Hepatocyte (in vitro differentiated cells): ENCODE measurements at regions not wholly inside any gene's neighbourhood (a gene's known extent, or its start where the extent isn't known, plus 50 kb on each side); places are given as distances from the start of the nearest gene placed in this dataset.
"Not testable (repeated sequence)": the region's sequence is repeated elsewhere in the genome, so short reads cannot be mapped to it uniquely, and the experiment has no call there.

ENCODE experiments used
- DNase-seq: peaks from one replicate; pipeline ENCODE4 v3.0.0-alpha.2; 2016; ENCODE audit warnings: low spot score
- H2AFZ ChIP-seq: fragments of 200-600 bp; sonication (generic); 2 replicates; pipeline ENCODE4 v1.6.0; 2016; ENCODE audit warnings: antibody characterized with exemption, mild to moderate bottlenecking
- H3K27ac ChIP-seq: fragments of 200-600 bp; sonication (generic); 2 replicates; pipeline ENCODE4 v1.5.1; 2016; ENCODE audit warnings: mild to moderate bottlenecking
- H3K27me3 ChIP-seq: fragments of 200-600 bp; sonication (generic); 2 replicates; pipeline ENCODE4 v1.6.1; 2016
- H3K36me3 ChIP-seq: fragments of 200-600 bp; sonication (generic); replicated peaks from 2 replicates; pipeline ENCODE4 v1.5.1; 2016; ENCODE audit warnings: low read depth; ENCODE audit not compliant: insufficient read depth
- H3K4me1 ChIP-seq: fragments of 200-600 bp; sonication (generic); 2 replicates; pipeline ENCODE4 v1.5.1; 2016; ENCODE audit warnings: mild to moderate bottlenecking, moderate library complexity; ENCODE audit not compliant: insufficient read depth
- H3K4me2 ChIP-seq: fragments of 200-600 bp; sonication (generic); 2 replicates; pipeline ENCODE4 v1.6.0; 2016
- H3K4me3 ChIP-seq: fragments of 200-600 bp; sonication (generic); 2 replicates; pipeline ENCODE4 v1.5.1; 2016; ENCODE audit warnings: mild to moderate bottlenecking
- H3K79me2 ChIP-seq: fragments of 200-600 bp; sonication (generic); 2 replicates; pipeline ENCODE4 v1.6.0; 2017; ENCODE audit warnings: mild to moderate bottlenecking
- H3K9me2 ChIP-seq: fragments of 200-600 bp; sonication (generic); replicated peaks from 2 replicates; pipeline ENCODE4 v1.6.0; 2017; ENCODE audit warnings: mild to moderate bottlenecking; ENCODE audit not compliant: insufficient read depth
- H3K9me3 ChIP-seq: fragments of 200-600 bp; sonication (generic); 2 replicates; pipeline ENCODE4 v1.5.1; 2016; ENCODE audit warnings: low read depth, mild to moderate bottlenecking
- H4K20me1 ChIP-seq: fragments of 200-600 bp; sonication (generic); 2 replicates; pipeline ENCODE4 v1.6.0; 2016; ENCODE audit warnings: mild to moderate bottlenecking; ENCODE audit not compliant: insufficient read depth, poor library complexity, severe bottlenecking
- CTCF ChIP-seq: fragments of 200-600 bp; sonication (generic); IDR thresholded peaks from 2 replicates; pipeline ENCODE4 v1.5.1; 2016; ENCODE audit warnings: antibody characterized with exemption, mild to moderate bottlenecking; ENCODE audit not compliant: poor library complexity
- EZH2 ChIP-seq: fragments of 200-600 bp; sonication (generic); IDR thresholded peaks from 2 replicates; pipeline ENCODE4 v1.6.1; 2016; ENCODE audit warnings: antibody characterized with exemption, mild to moderate bottlenecking, borderline replicate concordance
- EZH2phosphoT487 ChIP-seq: fragments of 200-600 bp; sonication (generic); IDR thresholded peaks from one replicate; pipeline ENCODE4 v1.6.1; 2018; ENCODE audit warnings: antibody characterized with exemption, mild to moderate bottlenecking, low read depth, moderate library complexity; ENCODE audit not compliant: unreplicated experiment, severe bottlenecking
- WGBS: methylation state at CpG from one replicate; pipeline ENCODE4 v1.1.6; 2016; ENCODE audit warnings: low lambda C conversion rate; ENCODE audit errors: missing lambda C conversion rate; 5-methylcytosine and 5-hydroxymethylcytosine counted together

GRCh38 chr21:15295875-15296274, 231.1 kb upstream of the NRIP1 start:
- WGBS, result 90% methylated on average over 2 of the region's 2 CpGs
- no peaks in the 10 kb centered on the region for H3K9me3 ChIP-seq
- H3K4me1 ChIP-seq, result peaks cover 16% of the 10 kb centered on the region
- H3K9me2 ChIP-seq, result no peaks in the 10 kb centered on the region
- no peaks in the 10 kb centered on the region for H3K79me2 ChIP-seq
- H3K36me3 ChIP-seq, result no peaks in the 10 kb centered on the region
- TF ChIP-seq EZH2phosphoT487 (no peak), EZH2 (no peak), CTCF (no peak)
- H2AFZ ChIP-seq, result no peak overlapping the region
- H3K27ac ChIP-seq, result no peak overlapping the region
- no peak for DNase-seq
- no peak overlapping the region for H3K4me2 ChIP-seq
- no peaks in the 10 kb centered on the region for H4K20me1 ChIP-seq
- no peak overlapping the region for H3K4me3 ChIP-seq
- no peaks in the 10 kb centered on the region for H3K27me3 ChIP-seq

- no peak overlapping the region for H3K27ac ChIP-seq
- H3K4me1 ChIP-seq, result peaks cover 8% of the 10 kb centered on the region
- no peaks in the 10 kb centered on the region for H3K36me3 ChIP-seq
- no peak overlapping the region for H3K4me2 ChIP-seq
- H2AFZ ChIP-seq, result no peak overlapping the region
- H3K9me2 ChIP-seq, result no peaks in the 10 kb centered on the region
- H3K79me2 ChIP-seq, result no peaks in the 10 kb centered on the region
- no peaks in the 10 kb centered on the region for H4K20me1 ChIP-seq
- no peaks in the 10 kb centered on the region for H3K9me3 ChIP-seq
- no peak for DNase-seq
- H3K4me3 ChIP-seq, result no peak overlapping the region
- TF ChIP-seq EZH2phosphoT487, result no peak
- no peak for TF ChIP-seq EZH2
- TF ChIP-seq CTCF, result no peak
- no peaks in the 10 kb centered on the region for H3K27me3 ChIP-seq
Measured at GRCh38 chr21:15297824-15298223, 233.0 kb upstream of the NRIP1 start.

- Histone ChIP-seq H3K4me3 (no peak overlapping the region), H3K9me2 (no peaks in the 10 kb centered on the region), H3K9me3 (no peaks in the 10 kb centered on the region), H3K27ac (no peak overlapping the region), H2AFZ (no peak overlapping the region), H3K36me3 (no peaks in the 10 kb centered on the region), H4K20me1 (no peaks in the 10 kb centered on the region), H3K4me2 (no peak overlapping the region), H3K4me1 (peaks cover 5% of the 10 kb centered on the region), H3K27me3 (no peaks in the 10 kb centered on the region), H3K79me2 (no peaks in the 10 kb centered on the region)
- no peak for DNase-seq
- TF ChIP-seq CTCF (no peak), EZH2 (no peak), EZH2phosphoT487 (no peak)
- WGBS, result 81% methylated on average over 4 of the region's 4 CpGs
Measured at GRCh38 chr21:15298306-15298705, 233.5 kb upstream of the NRIP1 start.

- DNase-seq, H2AFZ ChIP-seq, H3K9me2 ChIP-seq, H4K20me1 ChIP-seq, H3K36me3 ChIP-seq, H3K4me2 ChIP-seq, H3K9me3 ChIP-seq, H3K27me3 ChIP-seq, H3K27ac ChIP-seq, H3K79me2 ChIP-seq, H3K4me1 ChIP-seq, H3K4me3 ChIP-seq: not testable (repeated sequence)
- WGBS, result 97% methylated on average over 8 of the region's 8 CpGs
Measured at GRCh38 chr21:15298755-15299154, 234.0 kb upstream of the NRIP1 start.
